Stimulated activated CD8-positive, alpha-beta memory T cell treated with anti-CD3 and anti-CD28 coated beads, Interleukin-7, amount 100 ng/mL, for 48 hours (primary cell): ENCODE measurements at regions not wholly inside any gene's neighbourhood (a gene's known extent, or its start where the extent isn't known, plus 50 kb on each side); places are given as distances from the start of the nearest gene placed in this dataset.

Experiments
- DNase-seq, 2 donors: peaks; one replicate each; pipeline ENCODE4 v3.0.0-alpha.2; 2020; ENCODE audit warnings: low read depth in 1 of 2; ENCODE audit errors: extremely low read depth in 1 of 2

- no peak for DNase-seq
These were observed 297.1 kb downstream of the AHR start for GRCh38 chr7:17595546-17595945.

GRCh38 chr7:17598305-17598704 lies 299.9 kb downstream of the AHR start:
- no peak for DNase-seq

DNA sequence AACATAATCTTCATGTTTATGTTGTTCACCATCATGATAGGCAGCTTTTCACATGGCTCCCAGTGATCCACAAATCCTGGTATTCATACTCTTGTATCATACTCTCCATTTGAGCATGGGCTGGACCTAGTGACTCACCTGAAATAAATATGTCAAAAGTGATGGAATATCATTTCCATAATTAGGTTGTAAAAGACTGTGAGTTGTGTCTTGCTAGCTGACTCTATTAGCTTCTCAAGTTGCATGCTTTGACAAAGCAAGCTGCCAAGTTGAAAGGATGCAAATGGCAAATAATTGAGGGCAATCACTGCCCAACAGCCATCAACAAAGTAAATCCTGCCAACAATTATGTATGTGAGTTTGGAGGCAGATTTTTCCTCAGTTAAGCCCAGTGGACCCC lies 300.4 kb downstream of the AHR start:
- DNase-seq: no peak

DNA sequence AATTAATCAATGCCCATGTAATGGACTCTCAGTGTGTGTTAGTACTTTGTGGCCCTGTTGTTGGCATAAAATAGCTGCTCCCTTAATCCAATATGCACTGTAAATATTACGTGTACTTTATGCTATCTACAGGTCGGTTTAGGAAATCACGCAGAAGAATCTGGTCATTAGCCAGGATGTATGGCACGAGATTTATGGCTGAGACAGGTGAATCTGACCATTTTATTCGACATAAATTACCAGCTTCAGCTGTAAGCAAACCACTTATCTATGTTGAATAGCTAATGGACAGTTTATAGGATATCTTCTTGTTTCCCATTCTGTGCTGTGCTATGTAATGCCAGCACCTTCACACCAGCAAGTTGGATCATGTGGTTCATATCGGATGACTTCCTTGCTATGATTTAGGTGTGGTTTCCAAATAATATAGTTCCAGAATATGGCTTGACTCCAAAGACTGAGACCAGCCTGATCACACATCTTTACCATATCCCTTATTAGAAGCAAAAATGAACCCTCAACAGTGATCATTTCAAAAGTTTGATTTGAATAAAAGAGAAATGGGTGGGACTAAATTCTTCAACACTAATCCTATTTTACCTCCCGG lies 301.4 kb downstream of the AHR start:
- no peak for DNase-seq

GRCh38 chr7:17600340-17600752 lies 301.9 kb downstream of the AHR start:
- no peak for DNase-seq

DNA sequence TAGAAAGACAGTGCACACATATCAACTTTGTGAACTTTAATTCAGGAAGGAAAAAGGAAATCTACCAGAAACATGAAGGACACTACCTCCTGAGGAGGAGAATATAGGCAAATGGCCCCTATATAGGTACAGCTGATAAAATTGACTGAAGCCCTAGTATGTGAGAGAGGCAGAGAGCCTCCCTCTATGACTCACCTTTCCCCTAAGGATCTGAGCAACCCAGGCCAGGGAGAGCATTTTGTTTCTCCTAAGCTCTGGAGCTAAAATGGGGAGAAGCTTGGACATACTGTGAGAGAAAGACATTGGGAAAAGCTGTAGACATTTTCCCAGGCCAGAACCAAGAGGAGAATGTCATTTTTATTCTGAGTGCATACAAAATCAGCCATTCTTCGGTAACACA lies 303.5 kb downstream of the AHR start:
- DNase-seq: no peak

- no peak for DNase-seq
These were observed 309.8 kb downstream of the AHR start for GRCh38 chr7:17608114-17608833.

DNA sequence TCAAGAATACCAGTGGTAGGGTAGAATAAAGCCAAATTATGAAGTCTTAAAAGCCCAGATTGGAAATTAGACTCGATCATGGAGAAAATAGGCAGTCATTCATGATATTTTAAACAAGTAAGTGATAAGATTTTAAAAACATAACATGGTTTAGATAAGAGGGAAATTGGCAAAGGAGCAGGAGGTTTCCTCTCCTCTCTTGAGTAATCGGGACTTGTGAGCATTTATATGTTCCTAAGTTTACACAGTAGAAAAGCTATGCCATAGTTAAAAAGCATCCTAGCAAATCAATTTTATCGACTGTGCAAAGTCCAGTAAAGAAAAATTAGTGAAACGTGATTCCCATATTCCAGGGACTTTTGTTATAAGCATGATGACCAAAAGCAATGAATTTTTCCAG lies 313.2 kb downstream of the AHR start:
- no peak for DNase-seq

DNA sequence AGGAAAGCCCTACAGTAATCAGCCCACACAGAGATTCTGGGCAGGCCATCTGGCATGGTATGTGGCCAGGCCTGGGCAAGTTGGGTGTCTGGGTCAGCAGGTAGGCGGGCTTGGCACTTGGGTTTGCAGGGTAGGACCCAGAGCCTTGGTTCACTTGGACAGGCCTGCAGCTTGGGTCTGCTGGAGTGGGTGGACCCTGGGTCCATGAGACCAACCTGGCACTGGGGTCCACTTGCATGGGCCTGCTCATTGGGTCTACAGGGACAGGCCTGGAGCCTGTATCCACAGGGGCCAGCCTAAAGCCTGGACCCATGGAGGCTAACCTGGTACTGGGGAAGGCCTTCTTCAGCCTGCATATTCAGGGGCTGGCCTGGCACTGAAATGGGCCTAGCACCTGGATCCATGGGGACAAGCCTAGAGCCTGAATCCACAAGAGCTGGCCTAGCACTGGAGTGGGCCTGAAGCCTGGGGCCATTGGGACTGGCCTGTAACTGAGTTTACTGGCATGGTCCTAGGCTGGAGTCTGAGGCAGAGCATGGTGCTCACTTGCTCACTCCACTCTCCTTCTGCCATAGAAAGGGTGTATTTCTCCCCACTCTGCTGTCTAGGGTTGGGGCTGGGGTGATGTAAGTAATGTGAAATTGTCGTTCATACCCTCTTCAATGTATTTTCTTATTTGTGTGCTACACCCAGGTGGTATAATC lies 315.0 kb downstream of the AHR start:
- no peak for DNase-seq

DNA sequence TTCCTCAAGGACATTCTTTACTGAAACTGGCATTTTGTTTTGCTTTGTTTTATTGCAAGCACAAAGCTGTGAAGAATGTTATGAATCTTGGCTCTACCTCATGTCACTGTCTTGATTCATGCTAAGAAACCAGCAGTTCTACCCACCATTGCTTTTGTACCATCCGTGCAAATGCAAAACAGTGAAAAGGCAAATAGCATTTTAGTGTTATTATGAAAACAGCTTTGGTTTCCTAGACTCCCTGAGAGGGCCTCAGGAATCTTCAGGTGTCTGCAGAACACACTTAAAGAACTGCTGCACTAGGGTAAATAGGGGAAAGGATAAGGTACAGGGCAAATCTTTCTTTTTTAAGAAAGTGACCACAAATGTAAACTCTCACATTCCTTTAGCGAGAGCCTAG lies 318.9 kb downstream of the AHR start:
- no peak for DNase-seq

DNA sequence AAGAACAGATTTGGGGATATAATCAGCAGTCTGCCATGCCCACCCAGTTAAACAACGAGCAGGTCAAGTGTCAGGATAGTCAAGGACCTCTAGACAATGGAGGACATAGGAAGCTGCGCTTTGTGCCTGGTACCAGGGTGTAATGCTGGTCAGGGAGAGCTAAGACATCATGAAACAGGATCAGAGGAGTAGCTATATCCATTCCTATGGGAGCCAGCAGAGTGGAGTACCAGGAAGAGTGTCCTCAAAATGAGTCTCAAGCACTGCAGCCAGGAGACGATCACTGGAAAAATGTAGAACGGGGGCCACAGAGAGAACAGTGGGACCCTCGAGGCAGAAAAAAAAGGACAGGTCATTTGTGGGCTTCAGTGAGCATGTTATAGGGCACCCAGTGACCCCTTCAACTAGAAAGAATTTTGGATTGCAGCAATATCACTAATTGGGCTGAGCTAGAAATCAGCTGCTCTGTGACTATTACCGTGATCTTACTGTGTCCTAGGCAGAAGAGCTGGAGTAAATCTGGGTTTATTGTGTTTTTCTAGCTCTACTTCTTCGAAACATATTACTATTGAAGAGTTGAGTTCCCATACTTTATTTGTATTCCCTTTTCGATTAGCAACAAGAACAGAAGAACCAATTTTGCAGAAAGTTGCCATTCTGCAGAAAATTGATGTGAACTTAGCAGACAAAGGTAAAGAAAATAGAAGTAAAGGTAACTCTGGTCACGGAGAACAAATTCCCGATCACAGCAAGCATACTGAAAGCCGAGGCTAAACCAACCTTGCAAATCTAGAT lies 319.6 kb downstream of the AHR start:
- DNase-seq: no peak

GRCh38 chr7:17618652-17618974 lies 320.2 kb downstream of the AHR start:
- DNase-seq: no peak

- no peak for DNase-seq
These were observed 320.9 kb downstream of the AHR start for GRCh38 chr7:17619196-17619818.

DNA sequence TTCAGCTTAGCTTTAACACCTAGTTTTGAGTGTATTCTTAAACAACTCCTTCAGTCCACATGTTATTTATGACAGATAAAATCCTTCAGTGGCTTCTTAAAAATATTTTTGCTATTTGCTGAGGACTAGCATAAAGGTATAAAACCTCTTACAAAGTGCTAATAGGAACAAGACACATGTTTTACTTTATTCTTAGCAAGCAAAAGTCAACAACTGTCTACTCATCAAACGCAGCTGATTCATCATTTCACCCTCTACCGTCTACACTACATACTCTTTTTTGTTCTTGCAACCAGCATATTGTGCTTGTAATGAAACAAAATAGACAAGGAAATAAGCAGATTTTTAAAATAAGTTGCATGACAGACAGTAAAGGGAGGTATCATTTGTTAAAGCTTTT lies 319.7 kb downstream of the SNX13 start:
- no peak for DNase-seq

- DNase-seq: no peak
These were observed 317.8 kb downstream of the SNX13 start for GRCh38 chr7:17622451-17622850.

DNA sequence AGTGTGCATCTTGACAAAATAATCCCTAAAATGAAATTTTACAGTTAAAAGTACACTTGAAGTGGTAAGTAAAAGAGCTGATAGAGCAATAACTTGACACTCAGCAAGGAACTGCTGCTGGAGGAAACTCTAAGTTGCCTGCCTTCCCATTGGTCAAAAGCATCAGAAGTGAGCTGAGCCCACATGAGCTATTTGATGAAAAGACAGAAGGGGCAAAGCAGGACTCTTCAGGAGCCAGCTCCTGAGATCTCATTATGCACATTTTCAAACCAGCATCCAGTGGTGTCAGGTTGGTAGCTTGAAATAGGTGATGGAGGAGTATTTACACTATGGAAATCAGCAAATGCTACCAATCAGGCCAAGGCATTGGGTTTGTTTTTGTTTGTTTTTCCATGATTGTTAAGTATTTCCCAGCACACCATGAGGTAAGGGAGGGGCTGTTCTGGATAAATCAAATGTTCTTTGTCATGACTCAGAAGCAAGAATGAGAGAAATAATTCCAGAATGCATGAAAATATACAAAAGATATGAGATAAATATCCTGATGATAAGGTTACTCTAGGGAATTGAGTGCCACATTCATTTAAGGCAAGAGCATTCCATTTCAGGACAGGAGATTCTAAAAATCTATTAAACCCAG lies 316.6 kb downstream of the SNX13 start:
- DNase-seq: no peak

GRCh38 chr7:17624379-17624778 lies 315.9 kb downstream of the SNX13 start:
- DNase-seq: no peak

DNA sequence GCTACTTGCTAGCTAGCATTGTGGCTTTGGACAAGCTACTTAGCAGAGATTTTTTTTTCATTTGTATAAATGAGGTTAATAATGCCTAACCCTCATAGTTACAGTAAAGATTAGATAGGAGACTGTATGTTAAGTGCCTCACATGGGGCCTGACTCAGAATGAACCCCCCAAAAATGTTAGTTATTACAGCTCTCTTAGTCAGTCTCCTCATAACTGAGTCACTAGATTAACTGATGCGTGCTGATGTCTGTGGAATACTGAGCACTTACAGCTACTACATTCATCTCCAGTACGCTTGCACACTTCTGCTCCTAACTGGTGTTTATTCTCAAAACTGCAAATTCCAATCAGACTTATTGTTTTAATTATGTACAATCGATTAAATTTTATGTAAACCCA lies 315.3 kb downstream of the SNX13 start:
- no peak for DNase-seq

GRCh38 chr7:17626235-17626634 lies 314.1 kb downstream of the SNX13 start:
- DNase-seq: no peak

- DNase-seq: no peak
These were observed 309.2 kb downstream of the SNX13 start for GRCh38 chr7:17631061-17631460.

GRCh38 chr7:17632384-17632783 lies 307.9 kb downstream of the SNX13 start:
- no peak for DNase-seq
